Stimulated activated naive B cell treated with anti-CD40 and anti-IgM and Interleukin-4, amounts not matched to agents 10 μg/mL and 1 μg/mL and 100 μg/mL, for 72 hours (primary cell): ENCODE measurements at regions not wholly inside any gene's neighbourhood (a gene's known extent, or its start where the extent isn't known, plus 50 kb on each side); places are given as distances from the start of the nearest gene placed in this dataset.
"Not testable (repeated sequence)": the region's sequence is repeated elsewhere in the genome, so short reads cannot be mapped to it uniquely, and the experiment has no call there.

Experiments used
- ATAC-seq, 2 donors: fragments of 150-1000 bp; cut with Tn5 transposase; replicated peaks; 2 replicates each; pipeline ENCODE4 v1.10.0; 2021; ENCODE audit warnings: moderate library complexity in 1 of 2
- DNase-seq: peaks from one replicate; pipeline ENCODE4 v3.0.0; 2021
- H3K27ac Mint-ChIP-seq: one replicate; pipeline ENCODE4 v1.8.0; 2022; ENCODE audit warnings: mild to moderate bottlenecking, mixed read lengths
- H3K27me3 Mint-ChIP-seq, 2 donors: one replicate each; pipeline ENCODE4 v1.8.0; 2022; ENCODE audit warnings: mixed read lengths in 2 of 2
- H3K36me3 Mint-ChIP-seq, 2 donors: one replicate each; pipeline ENCODE4 v1.8.0; 2022; ENCODE audit warnings: mixed read lengths in 2 of 2, mild to moderate bottlenecking in 1 of 2
- H3K4me1 Mint-ChIP-seq, 2 donors: one replicate each; pipeline ENCODE4 v1.8.0; 2022; ENCODE audit warnings: mixed read lengths in 2 of 2, mild to moderate bottlenecking in 1 of 2
- H3K4me3 Mint-ChIP-seq, 2 donors: one replicate each; pipeline ENCODE4 v1.8.0; 2022; ENCODE audit warnings: mild to moderate bottlenecking in 2 of 2, mixed read lengths in 2 of 2, moderate library complexity in 1 of 2
- H3K9me3 Mint-ChIP-seq, 2 donors: one replicate each; pipeline ENCODE4 v1.8.0; 2022; ENCODE audit warnings: mixed read lengths in 2 of 2, mild to moderate bottlenecking in 1 of 2

GRCh38 chr3:76509179-76509830 is 530.6 kb upstream of the ROBO2 start:
- Mint-ChIP-seq H3K27ac (no peak overlapping the region), H3K9me3 (peaks cover 3 to 4% of the 10 kb centered on the region in 2 donors), H3K4me3 (no peak overlapping the region), H3K4me1 (no peaks in the 10 kb centered on the region), H3K27me3 (no peaks in the 10 kb centered on the region), H3K36me3 (no peaks in the 10 kb centered on the region)
- ATAC-seq (no peak), DNase-seq (no peak)

GRCh38 chr3:76514836-76515235 is 525.1 kb upstream of the ROBO2 start:
- no peak overlapping the region for H3K27ac Mint-ChIP-seq
- no peak overlapping the region for H3K4me3 Mint-ChIP-seq
- ATAC-seq (no peak), DNase-seq (no peak)
- no peaks in the 10 kb centered on the region for H3K36me3 Mint-ChIP-seq
- H3K4me1 Mint-ChIP-seq = no peaks in the 10 kb centered on the region
- peaks cover 3 to 4% of the 10 kb centered on the region in 2 donors for H3K9me3 Mint-ChIP-seq
- no peaks in the 10 kb centered on the region for H3K27me3 Mint-ChIP-seq

- ATAC-seq (no peak), DNase-seq (no peak)
- H3K27ac Mint-ChIP-seq = no peak overlapping the region
- H3K27me3 Mint-ChIP-seq = no peaks in the 10 kb centered on the region
- no peaks in the 10 kb centered on the region for H3K9me3 Mint-ChIP-seq
- H3K4me3 Mint-ChIP-seq = no peak overlapping the region
- no peaks in the 10 kb centered on the region for H3K36me3 Mint-ChIP-seq
- H3K4me1 Mint-ChIP-seq = no peaks in the 10 kb centered on the region
These were observed 516.6 kb upstream of the ROBO2 start for GRCh38 chr3:76523337-76523736.

- Mint-ChIP-seq H3K9me3 (peaks cover under 1 to 13% of the 10 kb centered on the region in 2 donors), H3K27me3 (no peaks in the 10 kb centered on the region), H3K27ac (no peak overlapping the region), H3K4me3 (no peak overlapping the region), H3K36me3 (no peaks in the 10 kb centered on the region), H3K4me1 (no peaks in the 10 kb centered on the region)
- ATAC-seq = no peak
- DNase-seq = no peak
These were observed 514.2 kb upstream of the ROBO2 start for GRCh38 chr3:76525726-76526125.

- Mint-ChIP-seq H3K4me3 (no peak overlapping the region), H3K27me3 (no peaks in the 10 kb centered on the region), H3K27ac (no peak overlapping the region), H3K4me1 (no peaks in the 10 kb centered on the region), H3K9me3 (peaks cover 4 to 19% of the 10 kb centered on the region in 2 donors), H3K36me3 (no peaks in the 10 kb centered on the region)
- ATAC-seq (peak in 1 of 2 donors; percentile 25), DNase-seq (no peak)
These were observed 512.1 kb upstream of the ROBO2 start for GRCh38 chr3:76527773-76528172.

- ATAC-seq (no peak), DNase-seq (no peak)
- no peak overlapping the region for H3K27ac Mint-ChIP-seq
- no peaks in the 10 kb centered on the region for H3K36me3 Mint-ChIP-seq
- H3K4me3 Mint-ChIP-seq = no peak overlapping the region
- H3K9me3 Mint-ChIP-seq = peaks cover 16 to 35% of the 10 kb centered on the region in 2 donors
- H3K4me1 Mint-ChIP-seq = no peaks in the 10 kb centered on the region
- H3K27me3 Mint-ChIP-seq = no peaks in the 10 kb centered on the region
These were observed 507.6 kb upstream of the ROBO2 start for GRCh38 chr3:76532158-76532822.

GRCh38 chr3:76533710-76534109 is 506.2 kb upstream of the ROBO2 start:
- not testable (repeated sequence) for H3K4me3 Mint-ChIP-seq, H3K27ac Mint-ChIP-seq, ATAC-seq, H3K36me3 Mint-ChIP-seq, DNase-seq, H3K4me1 Mint-ChIP-seq, H3K27me3 Mint-ChIP-seq
- H3K9me3 Mint-ChIP-seq = peaks cover 19 to 32% of the 10 kb centered on the region in 2 donors

- H3K27ac Mint-ChIP-seq, H3K4me1 Mint-ChIP-seq, H3K27me3 Mint-ChIP-seq, DNase-seq, H3K4me3 Mint-ChIP-seq, H3K36me3 Mint-ChIP-seq: not testable (repeated sequence)
- peak in 1 of 2 donors; percentile 7 for ATAC-seq
- peaks cover 16 to 19% of the 10 kb centered on the region in 2 donors for H3K9me3 Mint-ChIP-seq
These were observed 502.0 kb upstream of the ROBO2 start for GRCh38 chr3:76537857-76538256.

- Mint-ChIP-seq H3K27me3 (no peaks in the 10 kb centered on the region), H3K4me3 (no peak overlapping the region), H3K9me3 (peaks cover 2 to 5% of the 10 kb centered on the region in 2 donors), H3K4me1 (no peaks in the 10 kb centered on the region), H3K27ac (no peak overlapping the region), H3K36me3 (no peaks in the 10 kb centered on the region)
- ATAC-seq (no peak), DNase-seq (no peak)
These were observed 492.2 kb upstream of the ROBO2 start for GRCh38 chr3:76547674-76548073.

- no peak overlapping the region for H3K27ac Mint-ChIP-seq
- H3K4me1 Mint-ChIP-seq = no peaks in the 10 kb centered on the region
- ATAC-seq (peak in 1 of 2 donors; percentile 19), DNase-seq (no peak)
- no peak overlapping the region for H3K4me3 Mint-ChIP-seq
- H3K36me3 Mint-ChIP-seq = no peaks in the 10 kb centered on the region
- no peaks in the 10 kb centered on the region for H3K9me3 Mint-ChIP-seq
- no peaks in the 10 kb centered on the region for H3K27me3 Mint-ChIP-seq
These were observed 489.2 kb upstream of the ROBO2 start for GRCh38 chr3:76550522-76551201.

GRCh38 chr3:76551739-76552138 is 488.2 kb upstream of the ROBO2 start:
- H3K4me1 Mint-ChIP-seq = no peaks in the 10 kb centered on the region
- H3K9me3 Mint-ChIP-seq = no peaks in the 10 kb centered on the region
- no peaks in the 10 kb centered on the region for H3K27me3 Mint-ChIP-seq
- H3K4me3 Mint-ChIP-seq = no peak overlapping the region
- ATAC-seq = no peak
- no peak for DNase-seq
- no peaks in the 10 kb centered on the region for H3K36me3 Mint-ChIP-seq
- no peak overlapping the region for H3K27ac Mint-ChIP-seq

- Mint-ChIP-seq H3K27me3 (no peaks in the 10 kb centered on the region), H3K36me3 (no peaks in the 10 kb centered on the region), H3K27ac (no peak overlapping the region), H3K4me1 (no peaks in the 10 kb centered on the region), H3K4me3 (no peak overlapping the region), H3K9me3 (no peaks in the 10 kb centered on the region)
- DNase-seq = no peak
- no peak for ATAC-seq
These were observed 487.2 kb upstream of the ROBO2 start for GRCh38 chr3:76552653-76553052.

- no peaks in the 10 kb centered on the region for H3K9me3 Mint-ChIP-seq
- DNase-seq = no peak
- no peak for ATAC-seq
- H3K4me1 Mint-ChIP-seq = no peaks in the 10 kb centered on the region
- no peaks in the 10 kb centered on the region for H3K27me3 Mint-ChIP-seq
- H3K27ac Mint-ChIP-seq = no peak overlapping the region
- no peak overlapping the region for H3K4me3 Mint-ChIP-seq
- H3K36me3 Mint-ChIP-seq = no peaks in the 10 kb centered on the region
These were observed 485.2 kb upstream of the ROBO2 start for GRCh38 chr3:76554707-76555106.

- no peaks in the 10 kb centered on the region for H3K27me3 Mint-ChIP-seq
- no peak overlapping the region for H3K27ac Mint-ChIP-seq
- H3K4me1 Mint-ChIP-seq = no peaks in the 10 kb centered on the region
- no peaks in the 10 kb centered on the region for H3K9me3 Mint-ChIP-seq
- H3K36me3 Mint-ChIP-seq = no peaks in the 10 kb centered on the region
- ATAC-seq (no peak), DNase-seq (no peak)
- no peak overlapping the region for H3K4me3 Mint-ChIP-seq
These were observed 478.2 kb upstream of the ROBO2 start for GRCh38 chr3:76561494-76562236.
